G401 (cell line): ENCODE measurements at regions not wholly inside any gene's neighbourhood (a gene's known extent, or its start where the extent isn't known, plus 50 kb on each side); places are given as distances from the start of the nearest gene placed in this dataset.

Experiments used
- DNase-seq: peaks from one replicate; pipeline ENCODE4 v3.0.0-alpha.2; 2015; ENCODE audit warnings: low spot score
- in situ Hi-C: cut with HindIII; loops from 2 replicates; pipeline ENCODE4 v1.10.0; 2016; ENCODE audit warnings: low sequenced_read_pairs, mixed read lengths

DNA sequence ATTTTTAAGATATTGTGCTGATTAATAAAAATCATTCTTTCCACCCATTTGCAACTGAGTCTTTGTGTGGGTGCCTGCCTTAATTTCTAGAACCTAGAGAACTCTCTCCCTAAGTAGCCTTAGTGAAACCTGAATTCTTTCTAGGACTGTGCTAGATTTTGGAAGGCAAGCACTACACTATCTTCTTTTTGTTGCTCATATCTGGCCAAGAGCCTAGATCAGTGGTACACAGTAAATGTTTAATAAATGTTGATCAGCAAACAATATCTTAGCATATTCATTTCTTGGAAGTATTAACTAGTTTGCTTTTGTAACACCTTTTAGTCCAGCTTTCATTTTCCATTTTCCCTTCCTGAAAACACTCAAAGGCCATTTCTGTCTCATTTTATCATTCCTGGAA is 108.5 kb upstream of the CARMIL1 start:
- no peak for DNase-seq
- in situ Hi-C loops: no loop called here

DNA sequence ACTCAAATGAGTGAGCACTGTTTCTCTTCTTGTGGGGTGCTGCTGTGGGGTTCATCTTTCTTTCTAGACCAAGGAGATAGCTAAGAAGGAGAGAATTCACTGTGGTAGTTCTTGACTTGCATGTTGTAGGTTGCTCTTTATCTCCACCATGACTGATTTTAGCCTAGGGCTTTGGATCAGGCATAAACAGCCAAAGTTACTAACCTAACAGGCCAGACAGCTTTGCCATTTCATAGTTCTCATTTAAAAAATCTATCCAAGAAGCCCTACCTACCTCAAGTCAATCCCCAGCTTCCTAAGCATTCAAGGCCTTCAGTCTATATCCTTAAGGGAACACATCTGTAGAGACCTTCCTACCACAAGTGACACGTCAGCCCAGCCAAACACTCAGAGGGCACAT is 107.9 kb upstream of the CARMIL1 start:
- DNase-seq: no peak
- in situ Hi-C loops: no loop called here

DNA sequence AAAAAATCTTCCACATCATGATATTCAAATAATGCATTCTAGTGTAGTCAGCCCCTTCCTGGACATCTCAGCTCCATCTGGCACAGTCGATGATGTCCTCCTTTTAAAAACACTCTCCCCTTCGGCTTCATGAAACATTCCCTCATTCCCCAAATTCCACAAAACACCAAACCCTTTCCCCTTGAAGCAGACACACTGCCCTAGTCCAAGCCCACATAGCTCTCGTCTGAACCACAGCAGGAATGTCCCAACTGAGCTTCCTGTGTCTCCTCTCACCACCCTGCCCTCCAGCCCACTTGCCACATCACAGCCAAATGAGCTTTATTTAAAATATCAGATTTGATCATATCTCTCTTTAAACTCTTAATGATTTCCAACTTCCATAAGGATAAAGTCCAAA is 106.4 kb upstream of the CARMIL1 start:
- DNase-seq: no peak
- in situ Hi-C loops: no loop called here

DNA sequence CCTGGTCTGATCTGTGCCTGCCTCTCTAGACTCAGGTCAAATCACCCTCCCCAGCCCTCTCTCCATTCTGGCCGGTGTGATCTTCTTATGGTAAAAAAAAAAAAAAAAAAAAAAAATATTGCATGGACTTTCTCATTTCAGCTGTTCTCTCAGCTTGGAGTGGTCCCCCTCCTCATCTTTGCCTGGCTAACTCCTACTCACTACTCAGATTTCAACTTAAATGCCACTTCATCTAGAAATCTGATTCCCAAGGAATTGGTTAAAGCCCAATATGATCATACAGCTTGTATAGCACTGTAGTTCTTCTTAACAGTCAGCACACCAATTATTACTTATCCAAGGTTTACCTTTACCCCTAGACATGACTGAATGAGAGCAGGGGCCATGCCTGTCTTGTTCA is 105.9 kb upstream of the CARMIL1 start:
- in situ Hi-C loops: no loop called here
- DNase-seq: no peak

DNA sequence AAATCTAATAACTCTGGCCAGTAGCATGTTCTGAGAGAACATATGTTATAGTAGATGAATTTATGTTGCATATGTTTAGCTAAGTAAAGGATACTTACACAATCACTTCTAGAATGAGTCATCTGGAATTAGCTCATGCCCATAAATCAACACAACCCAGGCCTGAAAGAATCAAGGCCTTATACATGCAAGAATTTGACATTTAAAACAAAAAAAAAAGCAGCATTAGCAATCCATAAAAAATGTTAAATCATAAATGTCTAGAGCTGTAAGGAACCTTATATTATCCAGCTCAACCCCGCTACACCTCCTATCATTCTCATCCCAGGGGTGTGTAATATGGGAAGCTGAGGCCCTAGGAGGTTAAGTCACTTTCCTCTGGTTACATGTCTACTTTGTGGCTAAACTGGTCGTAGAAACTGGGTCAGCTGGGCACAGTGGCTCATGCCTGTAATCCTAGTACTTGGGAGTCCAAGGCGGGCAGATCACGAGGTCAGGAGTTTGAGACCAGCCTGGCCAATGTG is 105.2 kb upstream of the CARMIL1 start:
- DNase-seq: no peak
- in situ Hi-C loops: no loop called here

DNA sequence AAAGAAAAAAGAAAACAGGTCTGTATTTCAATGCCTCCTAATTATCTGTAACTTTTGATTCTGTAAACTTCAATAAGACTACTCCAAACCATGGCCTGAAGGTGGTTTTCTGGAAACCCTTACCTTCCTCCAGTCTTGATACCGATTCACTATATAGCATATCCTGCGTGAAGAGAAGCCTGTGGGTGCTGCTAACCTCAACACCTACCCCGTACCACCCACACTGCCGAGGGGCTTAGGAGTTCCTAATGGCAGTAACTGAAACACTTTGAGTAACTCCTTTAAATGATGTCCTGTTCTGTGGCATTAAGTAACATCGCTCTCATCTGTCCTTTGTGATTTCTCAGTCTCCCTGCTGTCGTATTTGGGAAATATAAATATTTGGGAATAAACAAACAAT is 104.5 kb upstream of the CARMIL1 start:
- in situ Hi-C loops: no loop called here
- DNase-seq: no peak

DNA sequence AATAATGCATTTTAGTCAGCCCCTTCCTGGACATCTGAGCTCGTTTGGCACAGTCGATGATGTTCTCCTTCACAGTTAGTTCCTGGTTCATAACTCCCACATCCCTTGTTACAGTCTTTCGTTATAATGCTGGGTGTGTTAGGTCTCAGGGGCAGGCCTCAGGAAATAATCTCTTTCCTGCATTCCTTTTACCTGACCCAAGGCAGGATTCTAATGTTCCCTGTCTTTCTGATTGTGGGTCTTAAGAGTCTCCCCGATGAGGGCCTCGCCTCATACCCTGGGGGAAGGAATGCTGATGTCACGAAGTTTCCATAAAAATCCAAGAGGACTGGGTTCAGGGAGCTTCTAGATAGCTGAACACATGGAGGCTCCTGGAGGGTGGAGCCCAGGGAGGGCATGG is 104.0 kb upstream of the CARMIL1 start:
- in situ Hi-C loops: no loop called here
- DNase-seq: no peak

DNA sequence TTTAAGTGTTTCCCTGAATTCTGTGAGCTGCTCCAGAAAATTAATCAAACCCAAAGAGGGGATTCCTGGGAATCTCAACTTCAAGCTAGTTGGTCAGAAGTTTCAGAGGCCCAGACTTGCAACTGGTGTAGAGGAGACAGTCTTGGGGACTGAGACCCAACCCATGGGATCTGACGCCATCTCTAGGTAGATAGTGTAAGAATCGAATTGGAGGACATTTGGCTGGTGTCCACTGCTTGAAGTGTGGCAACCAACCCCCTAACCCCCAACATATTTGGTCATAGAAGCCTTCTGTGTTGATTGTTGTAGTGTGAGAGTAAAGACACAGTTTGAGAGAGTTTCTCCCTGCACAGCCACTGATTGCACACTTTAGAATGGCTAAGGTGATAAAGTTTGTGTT is 103.5 kb upstream of the CARMIL1 start:
- no peak for DNase-seq
- in situ Hi-C loops: no loop called here

DNA sequence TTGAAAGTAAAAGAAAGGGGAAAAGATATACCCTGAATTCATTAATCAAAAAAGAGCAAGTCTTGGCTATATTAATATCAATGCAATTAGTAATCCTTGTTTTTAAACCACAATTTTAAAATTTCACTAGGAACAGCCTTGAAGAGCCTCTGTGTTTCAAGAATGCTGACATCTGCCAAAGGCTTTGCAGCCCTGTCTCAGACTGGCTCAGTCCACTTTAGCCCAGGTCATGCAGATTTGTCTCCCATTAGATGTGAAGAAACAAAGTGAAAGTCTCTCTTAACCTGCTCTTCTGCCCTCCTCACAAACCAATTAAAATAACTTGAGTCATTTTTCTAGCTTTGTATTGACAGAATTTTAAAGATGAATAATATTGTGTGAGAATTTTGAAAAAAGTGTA is 102.7 kb upstream of the CARMIL1 start:
- in situ Hi-C loops: no loop called here

DNA sequence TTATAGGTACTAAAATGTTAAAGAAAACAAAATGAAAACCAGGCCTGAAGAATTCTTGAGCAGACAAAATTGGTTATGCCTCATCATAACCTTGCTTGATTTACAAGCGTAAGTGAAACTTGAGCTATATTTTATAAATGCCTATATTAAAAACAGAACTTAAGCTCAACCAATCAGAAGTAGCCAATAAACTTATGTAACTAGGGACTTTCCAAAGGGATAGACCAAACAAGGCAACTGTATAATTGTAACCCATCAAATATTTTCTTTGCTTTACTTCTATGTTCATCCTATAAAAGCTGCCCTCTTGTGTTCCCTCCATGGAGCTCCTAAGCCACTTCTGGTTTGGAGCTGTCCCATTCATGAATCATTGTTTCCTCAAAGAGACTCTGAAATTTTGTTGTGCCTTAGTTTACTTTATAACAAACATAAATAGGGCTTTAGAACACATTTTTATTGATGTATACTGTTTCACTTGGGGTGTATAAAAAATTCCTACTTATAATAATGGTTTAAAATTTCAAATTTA is 101.6 kb upstream of the CARMIL1 start:
- in situ Hi-C loops: no loop called here
- no peak for DNase-seq

More for the DNA sequence above, 102.7 kb upstream of the CARMIL1 start:
- DNase-seq: no peak

DNA sequence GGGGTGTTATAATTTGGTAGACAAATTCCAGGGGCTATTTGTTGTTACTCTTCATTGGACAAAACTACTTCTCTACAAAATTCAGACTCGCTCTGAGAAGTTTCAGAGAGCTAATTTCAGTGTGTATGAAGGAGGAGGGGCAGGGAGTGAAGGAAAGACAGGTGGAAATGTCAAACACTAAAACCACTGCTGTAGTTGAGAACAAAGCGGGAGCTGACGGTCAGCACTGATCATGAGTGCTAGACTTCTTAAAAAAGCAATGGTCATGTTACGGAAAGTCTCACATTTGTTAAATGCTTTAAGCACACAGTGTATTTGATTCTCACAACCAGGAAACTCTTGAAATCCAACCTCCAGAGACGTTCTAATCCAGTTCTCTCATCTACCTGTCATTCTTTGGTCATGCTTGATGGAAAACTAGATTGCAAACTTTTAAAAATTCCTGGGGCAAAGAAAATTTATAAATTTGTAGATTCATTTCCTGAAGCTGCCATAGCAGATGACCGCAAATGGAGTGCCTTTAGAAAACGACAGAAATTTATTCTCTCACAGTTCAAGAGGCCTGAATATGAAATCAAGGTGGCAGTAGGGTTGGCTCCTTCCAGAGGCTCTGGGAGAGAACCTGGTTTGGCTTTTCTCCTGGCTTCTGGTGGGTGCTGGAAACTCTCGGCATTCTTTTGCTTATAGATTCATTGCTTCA is 100.7 kb upstream of the CARMIL1 start:
- in situ Hi-C loops: no loop called here
- no peak for DNase-seq

DNA sequence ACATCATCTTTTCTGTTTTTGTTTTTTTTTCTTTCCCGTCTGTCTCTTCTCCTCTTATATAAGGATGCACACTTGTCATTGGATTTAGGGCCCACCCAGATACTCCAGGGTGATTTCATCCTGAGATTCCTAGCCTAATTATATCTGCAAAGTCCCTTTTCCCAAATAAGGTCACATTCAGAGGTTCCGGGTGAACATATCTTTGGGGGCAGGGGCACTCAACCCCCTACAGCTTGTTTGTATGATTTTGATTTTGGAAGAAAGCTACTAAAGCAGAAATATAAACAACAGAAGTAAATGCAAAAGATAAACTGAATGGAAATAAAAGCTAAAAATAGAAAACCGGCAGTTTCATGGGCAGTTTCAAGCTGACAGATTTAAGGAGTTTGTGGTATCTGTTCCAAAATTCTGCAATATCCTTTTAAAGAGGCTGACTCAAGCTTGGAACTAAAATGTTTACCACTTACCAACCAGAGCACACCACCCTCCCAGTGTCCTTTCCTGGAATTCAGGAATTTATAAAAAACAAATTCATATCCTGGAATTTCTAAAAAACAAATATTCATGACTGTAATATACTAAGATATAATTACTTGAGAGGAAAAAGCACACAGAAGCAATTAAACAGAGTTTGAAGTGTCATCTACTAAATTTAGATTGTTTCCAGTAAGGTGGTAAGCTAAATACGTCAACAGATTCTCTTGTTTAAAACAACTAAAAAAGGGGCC is 100.0 kb upstream of the CARMIL1 start:
- DNase-seq: no peak
- in situ Hi-C loops: no loop called here

DNA sequence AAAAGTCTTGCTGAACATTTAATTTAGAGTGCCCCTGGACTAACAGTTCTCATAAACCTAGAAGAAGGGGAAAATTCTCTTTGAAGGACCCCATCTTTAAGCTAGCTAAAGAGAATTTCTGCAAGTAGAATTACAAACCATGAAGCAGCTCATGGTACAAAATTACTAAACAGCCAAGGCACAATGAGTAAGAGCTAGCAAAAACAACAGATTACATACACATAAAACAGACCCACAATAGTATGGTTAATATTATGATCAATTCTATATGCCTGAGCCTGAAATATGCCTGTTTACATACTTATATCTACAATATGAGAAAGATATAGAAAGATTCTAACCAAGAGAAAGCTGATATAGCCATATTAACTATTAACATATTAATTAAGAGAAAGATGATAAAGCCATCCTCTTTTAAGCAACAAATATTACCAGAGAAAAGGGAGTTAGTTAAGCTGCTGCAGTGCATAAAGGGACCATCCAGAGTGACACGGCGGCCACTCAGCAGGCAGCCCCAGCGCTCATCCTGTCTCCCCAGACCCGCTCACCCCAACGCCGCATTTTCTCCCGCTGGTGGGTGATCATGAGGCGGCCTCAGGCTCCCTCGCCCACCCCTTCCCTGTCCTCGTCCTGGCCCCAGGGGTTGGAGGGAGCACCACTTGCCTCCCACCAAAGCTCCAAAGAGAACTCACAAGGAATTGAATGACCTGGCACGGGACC is 98.4 kb upstream of the CARMIL1 start:
- in situ Hi-C loops: no loop called here
- no peak for DNase-seq

DNA sequence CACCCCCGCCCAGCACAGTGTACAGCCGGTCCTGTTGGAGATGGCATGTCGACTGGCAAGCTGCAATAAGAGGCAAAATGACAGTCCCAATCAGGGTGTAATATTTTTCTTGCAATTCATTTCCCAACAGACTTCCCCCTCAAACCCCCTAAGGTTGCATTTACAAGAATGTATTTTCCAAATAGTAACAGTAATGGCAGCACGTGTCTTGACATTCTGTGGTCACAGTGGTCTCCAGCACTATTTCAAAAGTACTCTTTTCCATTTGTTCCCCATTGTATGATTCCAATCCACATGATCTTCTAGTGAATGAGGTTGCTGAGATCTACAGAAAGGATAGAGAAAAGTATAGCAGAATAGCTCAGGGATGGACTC is 97.8 kb upstream of the CARMIL1 start:
- no peak for DNase-seq
- in situ Hi-C loops: no loop called here

DNA sequence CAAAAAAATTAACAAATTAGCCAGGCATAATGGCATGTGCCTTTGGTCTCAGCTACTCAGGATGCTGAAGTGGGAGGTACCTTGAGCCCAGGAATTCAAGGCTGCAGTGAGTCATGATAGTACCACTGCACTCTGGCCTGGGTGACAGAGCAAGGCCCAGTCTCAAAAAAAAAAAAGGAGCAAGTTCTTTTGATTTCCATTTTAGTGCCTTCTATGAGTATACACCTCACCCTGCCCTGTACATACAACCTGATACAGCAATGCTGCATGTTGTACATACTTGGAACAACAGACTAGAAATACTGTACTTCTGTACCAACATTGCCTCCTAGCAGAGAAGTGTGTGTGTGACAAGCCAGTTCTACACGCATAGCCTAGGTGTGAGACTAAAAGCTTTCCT is 97.3 kb upstream of the CARMIL1 start:
- in situ Hi-C loops: no loop called here

DNA sequence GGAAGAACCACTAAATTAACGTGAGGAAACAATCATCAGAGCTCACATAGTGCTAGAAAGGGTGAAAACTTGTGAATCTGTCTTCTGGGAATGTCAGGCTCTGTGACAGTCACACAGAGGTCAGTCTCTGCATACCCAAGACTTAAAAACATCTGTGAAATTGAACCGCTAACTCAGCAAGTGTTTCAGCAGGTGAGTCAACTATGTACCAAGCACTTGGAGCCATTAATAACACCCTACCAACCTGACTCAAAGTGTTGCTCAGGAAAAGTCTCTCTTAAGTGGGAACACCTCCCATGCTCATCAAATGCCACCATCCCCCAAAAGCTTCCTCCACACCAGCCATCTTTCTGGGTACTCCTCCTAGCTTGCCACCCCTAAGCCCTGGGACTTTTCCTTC is 92.3 kb upstream of the CARMIL1 start:
- no peak for DNase-seq
- in situ Hi-C loops: no loop called here

More for the DNA sequence above, 97.3 kb upstream of the CARMIL1 start:
- DNase-seq: no peak

DNA sequence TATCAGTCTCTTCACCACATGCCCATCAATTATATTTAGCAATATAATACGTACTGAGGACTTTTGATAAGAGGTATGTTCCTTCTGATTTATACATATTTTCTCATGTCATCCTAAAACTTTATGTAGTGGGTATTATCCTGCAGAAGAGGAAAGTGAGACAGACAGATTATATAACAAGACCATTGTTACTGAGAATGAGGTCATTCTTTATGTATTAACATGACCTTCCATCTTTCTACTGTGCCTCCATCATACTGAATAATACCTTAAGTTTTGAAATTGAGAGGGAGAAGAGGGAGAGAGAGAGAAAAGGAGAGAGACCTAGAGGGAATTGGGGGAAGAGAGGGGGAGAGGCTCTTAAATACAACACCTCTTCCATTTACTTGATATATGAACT is 90.9 kb upstream of the CARMIL1 start:
- in situ Hi-C loops: no loop called here
- no peak for DNase-seq

DNA sequence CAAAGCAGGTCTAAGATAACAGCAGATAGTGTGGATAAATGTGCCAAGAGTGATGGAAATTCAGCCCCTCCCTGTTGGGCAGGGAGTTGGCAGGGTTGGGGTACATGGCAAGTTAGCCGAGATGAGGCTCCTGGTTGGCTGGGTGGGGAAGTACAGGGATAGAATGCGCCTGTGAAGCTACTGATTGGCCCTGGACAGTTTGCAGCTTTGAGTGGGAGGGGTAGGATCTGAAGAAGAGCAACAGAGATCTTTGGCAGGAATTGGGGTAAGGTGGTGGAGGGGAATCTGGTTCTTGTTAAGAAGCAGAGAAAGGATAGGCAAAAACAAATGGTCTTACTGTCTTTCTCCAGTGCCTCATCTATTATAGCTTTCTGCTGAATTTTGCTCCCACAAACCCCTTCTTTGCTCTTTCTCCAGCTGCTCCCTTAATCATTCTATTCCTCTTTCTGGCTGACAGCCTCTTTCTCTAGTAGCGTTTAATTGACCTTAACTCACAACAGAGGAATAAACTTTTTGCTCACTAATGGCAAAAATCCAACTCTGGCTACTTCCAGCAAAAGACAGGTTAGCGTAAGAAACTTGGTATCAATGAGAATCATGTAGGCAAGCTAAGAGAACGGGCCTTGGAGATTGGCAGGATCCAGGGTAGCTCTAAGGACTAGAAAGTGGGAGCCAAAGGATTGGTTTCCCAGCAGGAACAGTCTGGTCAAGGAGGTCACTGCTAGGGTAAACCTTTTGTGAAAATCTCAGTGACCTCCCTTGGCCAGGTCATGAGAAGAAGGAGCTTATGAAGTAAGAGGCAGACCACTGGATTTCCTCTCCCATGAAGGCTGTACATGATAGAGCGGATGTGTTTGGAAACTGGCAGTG is 86.3 kb upstream of the CARMIL1 start:
- no peak for DNase-seq
- in situ Hi-C loops: no loop called here

DNA sequence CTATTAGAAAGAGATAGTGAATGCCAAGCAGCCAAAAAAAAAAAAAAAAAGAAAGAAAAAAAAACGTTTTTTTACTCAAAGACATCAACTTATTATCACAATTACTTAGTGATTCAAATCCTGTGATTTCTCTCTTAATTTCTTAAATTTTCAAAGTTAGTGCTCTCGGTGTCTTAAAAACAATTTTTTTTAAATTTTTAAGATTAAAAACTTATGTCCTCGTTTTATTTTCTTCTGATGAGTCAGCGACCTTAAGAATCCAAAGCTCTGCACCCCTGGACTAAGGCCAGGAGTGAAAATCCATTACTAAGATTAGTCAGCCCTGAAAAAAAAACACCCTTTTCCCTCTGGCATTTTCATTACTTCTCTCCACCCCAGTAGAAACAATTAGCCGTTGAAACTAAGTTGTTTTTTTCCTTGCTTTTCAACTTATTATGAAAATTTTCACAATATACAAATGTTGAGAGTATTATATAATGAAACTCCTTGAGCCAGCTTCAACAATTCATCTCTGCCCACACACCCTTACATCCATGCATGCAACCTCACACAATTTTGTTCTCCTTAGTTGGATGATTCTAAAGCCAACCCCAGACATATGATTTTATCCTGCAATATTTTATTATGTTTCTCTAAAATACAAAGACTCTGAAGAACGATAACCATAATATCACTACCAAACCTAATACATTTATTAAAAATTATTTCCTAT is 85.6 kb upstream of the CARMIL1 start:
- no peak for DNase-seq
- in situ Hi-C loops: no loop called here
